GM19372 (cell line): ENCODE measurements at regions not wholly inside any gene's neighbourhood (a gene's known extent, or its start where the extent isn't known, plus 50 kb on each side); places are given as distances from the start of the nearest gene placed in this dataset.

Experiments
- ATAC-seq: cut with Tn5 transposase; IDR thresholded peaks from one replicate; pipeline ENCODE4 v1.9.1; 2021; ENCODE audit warnings: mild to moderate bottlenecking, low read depth, moderate library complexity; ENCODE audit not compliant: unreplicated experiment

DNA sequence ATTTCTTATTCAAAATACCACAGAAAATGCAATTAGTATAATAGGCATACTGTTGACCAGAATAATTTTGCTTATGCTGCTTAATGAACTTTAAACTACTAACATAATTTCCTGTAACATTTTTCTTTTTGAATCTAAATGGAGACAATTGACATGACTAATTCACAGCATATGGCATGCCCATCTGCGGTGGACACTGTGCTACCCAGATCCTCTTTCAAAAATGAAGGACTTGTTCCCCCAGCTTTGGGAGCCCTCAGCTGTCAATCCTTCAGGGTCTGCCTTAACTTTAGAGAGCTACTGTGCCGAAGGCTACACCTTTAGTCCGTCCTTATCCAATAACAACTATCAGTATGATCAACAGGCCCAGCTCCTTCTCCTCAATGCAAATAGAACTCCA is 789.0 kb downstream of the PLA2G4A start:
- no peak for ATAC-seq

DNA sequence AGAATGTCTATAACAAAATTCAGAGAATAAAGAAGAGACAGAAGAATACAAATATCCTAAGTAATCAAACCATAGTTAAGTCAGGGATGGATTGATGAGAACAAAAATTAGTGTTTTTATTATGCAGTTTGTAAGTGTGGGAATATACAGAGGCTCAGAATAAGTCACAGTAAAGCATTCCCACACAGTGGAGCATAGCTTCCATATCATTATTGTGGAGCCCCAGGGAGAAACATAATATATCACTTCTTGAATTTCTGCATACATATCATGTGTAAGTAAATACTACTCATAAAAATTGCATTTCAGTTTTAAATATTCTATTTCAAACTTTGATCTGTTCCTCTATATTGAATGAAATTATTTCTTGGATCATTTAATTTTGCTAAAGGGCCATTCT is 790.4 kb downstream of the PLA2G4A start:
- no peak for ATAC-seq

DNA sequence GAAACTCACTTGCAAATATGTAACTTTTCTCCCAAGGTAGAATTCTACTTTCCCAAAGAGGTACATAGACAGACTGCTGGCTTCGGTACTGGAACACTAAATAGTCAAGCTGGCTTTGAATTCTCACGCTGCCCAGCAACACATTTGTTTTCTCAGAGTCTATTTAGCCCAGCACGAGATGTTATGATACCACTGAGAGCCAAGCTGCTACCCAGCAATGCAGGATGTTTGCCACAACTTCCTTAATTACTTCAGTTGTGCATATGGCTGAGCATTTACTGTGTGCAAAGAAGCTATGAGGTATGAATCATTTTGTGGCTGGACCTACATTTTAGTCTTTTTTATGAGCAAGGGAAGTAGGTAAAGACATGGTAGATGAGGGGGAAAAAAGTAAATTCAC is 793.2 kb downstream of the PLA2G4A start:
- ATAC-seq = no peak

DNA sequence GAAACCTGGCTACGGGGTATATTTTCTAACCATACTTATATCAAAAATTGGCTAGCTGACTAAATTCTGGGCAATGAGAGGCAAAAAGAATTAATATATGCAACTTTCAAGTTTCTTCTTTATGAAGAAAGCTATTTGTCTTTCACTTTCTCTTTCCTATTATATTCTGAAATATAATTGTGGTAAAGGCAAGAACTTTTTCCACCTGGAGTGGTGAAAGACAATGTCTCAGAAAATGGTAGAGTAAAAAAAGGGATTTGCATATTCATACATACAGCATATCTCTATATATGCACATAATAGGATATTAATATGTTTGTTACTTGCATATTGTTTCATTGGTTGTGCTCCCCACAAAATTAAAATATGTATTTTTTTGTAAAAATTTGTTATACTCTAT is 793.8 kb downstream of the PLA2G4A start:
- no peak for ATAC-seq

DNA sequence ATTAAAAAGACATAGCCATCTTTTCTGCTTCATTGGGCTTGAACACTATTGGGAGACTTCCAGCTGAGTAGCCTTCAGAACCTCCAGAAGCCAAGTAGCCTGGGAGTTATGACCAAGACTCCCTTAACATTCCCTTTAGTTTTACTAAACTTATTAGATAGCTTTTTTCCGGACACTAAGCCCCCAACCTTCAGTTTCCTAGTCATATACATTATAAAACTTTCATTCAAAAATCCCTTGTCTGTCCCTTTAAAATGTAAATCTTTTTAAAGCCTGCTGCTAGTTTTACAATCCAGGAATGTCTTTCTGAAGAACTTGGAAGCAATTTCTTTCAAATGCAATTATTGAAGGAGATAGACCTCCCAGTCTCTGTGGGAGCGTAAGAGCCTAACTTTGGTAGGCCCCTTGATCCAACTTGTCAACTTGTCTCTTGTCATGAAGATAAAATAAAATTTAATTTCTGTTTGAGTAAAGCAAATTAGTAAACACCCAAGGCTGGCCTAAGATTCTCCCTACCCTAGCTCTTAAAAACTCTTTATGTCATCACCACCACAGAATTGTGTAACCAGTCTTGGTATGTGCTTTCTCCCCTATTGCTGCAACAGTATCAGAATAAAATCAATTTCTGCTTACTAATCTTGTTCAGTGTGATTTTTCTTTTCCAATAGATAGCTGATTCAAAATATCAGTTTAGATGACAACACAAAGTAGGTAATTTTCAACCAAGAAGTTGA is 796.2 kb downstream of the PLA2G4A start:
- no peak for ATAC-seq

DNA sequence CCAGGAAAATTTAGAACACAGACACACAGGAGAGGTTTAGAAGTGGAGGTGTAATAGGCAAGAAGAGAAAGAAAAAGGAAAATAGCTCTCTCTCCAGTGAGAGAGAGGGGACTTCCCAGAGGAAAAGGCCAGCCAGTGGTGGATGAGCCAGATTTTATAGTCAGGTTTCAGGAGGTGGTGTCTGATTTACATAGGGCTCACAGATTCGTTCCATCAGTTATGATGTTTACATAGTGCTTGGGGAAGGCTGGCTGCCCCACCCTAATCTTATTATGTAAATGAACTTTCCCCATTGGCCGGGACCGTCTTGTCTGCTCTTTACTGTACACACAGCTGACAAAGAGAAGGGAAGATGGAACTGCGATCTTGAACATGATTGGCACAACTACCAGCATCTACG is 797.3 kb downstream of the PLA2G4A start:
- no peak for ATAC-seq

DNA sequence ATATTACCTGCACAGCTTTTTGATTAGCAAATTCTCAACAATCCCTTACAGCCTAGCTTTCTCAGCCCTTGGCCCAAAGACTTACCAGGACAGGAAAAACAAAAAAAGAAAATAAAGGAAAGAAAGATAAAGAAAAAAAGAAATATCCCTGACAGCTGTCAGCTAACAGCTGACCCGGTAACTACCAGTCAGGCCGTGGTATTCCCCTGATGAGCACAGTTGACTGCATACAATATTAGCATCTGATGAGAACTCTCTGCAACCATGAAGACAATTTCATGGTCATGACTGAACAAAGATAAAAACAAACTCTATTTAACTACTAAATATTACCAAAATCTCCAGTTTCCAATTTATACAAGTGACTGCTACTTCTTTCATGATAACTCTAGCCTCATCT is 798.8 kb downstream of the PLA2G4A start:
- ATAC-seq = no peak

DNA sequence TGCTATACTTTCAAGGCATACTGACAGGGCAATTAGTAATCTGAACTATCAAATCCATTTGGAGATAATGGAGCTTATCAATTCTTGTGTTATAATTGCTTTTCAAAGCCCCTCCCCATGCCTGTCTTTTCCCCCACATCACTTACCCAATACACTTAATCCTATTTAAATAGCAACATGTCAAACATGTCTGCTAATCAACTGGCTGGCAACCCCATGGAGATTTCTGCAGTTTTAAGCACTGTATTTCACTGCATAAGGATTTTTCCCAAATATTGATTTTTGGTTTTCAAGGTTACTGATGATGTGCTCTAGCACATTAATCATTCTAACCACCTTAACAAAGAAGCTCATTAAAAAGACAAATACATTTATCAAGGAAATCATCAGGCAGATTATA is 800.3 kb downstream of the PLA2G4A start:
- ATAC-seq = no peak

DNA sequence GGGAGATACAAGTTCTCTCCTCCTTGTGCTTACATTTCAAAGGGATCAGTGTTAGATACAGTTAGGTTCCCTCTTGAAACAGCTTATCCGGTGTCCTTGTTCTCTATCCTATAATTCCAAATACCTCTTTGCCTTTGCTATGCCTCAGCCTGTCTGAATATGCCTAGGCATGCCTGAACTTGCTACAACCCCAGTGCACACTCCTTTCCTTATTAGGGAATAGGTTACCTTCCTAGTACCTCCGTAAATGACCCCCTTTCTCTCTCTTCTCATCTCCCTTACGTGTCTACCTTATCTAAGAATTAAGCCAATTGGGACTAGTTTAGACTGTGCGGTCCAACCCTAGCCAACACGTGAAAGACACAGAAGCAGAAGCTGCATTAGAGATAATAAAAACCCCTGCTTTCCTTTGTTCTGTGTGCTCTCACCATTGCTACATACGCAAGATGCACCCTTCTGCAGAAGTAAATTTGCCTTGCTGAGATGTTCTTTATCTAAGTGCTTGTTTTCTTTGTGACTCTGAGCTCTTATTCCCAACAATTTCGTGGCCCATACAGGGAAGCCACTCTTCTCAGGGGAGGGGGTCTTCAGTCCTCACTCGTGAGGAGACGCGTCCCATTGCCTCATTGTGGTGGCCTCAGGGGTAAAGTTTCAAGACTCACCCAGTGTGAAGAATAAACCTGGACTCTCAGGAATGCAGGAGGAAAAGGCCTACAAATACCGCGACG is 802.1 kb downstream of the PLA2G4A start:
- no peak for ATAC-seq

DNA sequence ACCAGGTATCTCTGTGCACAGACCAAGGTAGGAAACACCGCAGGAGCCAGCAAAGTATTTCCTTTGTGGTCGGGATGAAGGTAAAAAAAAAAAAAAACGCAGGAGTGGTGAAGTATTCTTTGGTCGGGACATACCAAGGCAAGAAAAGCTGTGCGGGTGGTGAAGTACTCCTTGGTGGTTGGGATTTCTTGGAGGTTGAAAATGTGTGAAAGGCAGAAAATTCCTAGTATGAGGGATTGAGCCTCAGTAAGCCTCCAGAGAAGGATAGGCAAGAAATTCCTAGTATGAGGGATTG is 802.6 kb downstream of the PLA2G4A start:
- ATAC-seq = no peak

DNA sequence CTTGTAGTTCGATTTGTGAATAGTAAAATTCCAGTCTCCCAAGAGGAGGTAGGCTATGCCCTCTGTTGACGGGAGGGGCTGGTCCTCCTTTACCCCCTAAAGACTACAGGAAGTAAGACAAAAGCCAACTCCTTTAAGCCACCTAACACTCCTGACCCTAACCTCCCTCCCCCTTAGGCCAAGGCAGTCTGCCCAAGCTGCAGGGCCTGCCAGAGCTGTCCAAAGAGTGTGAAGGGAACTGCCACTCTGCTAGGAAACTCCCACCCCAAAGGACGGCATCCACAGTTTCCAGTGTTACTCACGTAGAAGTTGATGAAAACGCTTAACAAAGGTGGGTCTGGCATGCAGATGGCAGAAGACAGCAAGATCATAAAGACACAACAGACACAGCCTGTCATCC is 803.2 kb downstream of the PLA2G4A start:
- no peak for ATAC-seq

DNA sequence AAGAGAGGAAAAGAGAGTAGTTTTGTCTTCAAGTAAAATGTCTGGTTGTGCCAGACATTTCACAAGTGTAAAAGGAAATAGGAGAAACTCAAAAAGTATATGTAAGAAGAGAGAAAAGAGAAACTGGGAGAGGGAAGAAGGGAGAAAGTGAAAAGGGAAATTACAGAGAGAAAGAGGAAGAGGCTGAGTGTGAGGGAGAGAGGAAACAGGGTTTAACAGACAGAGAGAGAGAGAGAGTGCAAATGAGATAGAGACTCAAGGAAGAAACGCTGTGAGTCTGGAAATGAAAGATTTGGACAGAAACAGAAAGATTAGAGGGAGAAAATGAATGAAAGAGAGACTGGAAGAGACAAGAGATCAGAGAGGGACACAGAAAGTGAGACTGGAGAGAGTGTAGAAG is 806.2 kb downstream of the PLA2G4A start:
- ATAC-seq = no peak

DNA sequence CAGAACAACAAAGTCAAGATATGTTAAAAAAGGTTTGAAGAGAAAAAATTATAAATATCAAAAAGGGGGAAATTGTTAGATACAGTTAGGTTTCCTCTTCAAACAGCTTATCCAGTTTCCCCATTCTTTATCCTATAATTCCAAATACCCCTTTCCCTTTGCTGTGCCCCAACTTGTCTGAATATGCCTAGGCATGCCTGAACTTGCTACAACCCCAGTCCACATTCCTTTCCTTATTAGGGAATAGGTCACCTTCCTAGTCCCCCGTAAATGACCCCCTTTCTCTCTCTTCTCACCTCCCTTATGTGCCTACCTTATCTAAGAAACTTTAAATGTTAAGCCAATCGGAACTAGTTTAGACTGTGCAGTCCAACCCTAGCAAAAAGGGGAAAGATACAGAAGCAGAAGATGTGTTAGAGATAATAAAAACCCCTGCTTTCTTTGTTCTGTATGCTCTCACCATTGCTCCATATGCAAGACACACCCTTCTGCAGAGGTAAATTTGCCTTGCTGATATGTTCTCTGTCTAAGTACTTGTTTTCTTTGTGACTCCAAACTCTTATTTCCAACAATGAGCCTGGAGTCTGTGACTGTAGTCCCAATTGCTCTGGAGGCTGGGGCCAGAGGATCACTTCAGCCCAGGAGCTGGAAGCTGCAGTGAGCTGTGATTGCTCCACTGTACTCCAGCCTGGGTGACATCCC is 810.1 kb downstream of the PLA2G4A start:
- ATAC-seq = no peak

DNA sequence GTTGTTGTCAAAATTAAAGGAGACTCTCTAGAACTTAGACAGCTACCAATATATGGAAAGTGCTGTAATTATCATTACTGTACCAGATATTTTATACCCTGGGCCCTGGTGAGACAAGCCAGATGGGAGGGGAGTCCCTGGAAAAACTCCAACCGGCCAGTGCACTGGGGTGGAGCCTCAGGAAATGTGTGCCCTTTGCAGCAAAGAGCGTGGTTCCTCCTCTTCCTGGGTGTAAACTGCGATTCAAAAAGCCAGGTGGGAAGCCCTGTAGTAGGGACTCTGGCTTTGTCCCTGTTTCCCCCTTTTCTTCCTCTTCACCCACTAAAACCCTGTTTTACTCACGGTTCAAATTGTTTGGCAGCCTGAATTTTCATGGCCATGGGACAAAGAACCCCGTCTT is 812.3 kb downstream of the PLA2G4A start:
- ATAC-seq = no peak

DNA sequence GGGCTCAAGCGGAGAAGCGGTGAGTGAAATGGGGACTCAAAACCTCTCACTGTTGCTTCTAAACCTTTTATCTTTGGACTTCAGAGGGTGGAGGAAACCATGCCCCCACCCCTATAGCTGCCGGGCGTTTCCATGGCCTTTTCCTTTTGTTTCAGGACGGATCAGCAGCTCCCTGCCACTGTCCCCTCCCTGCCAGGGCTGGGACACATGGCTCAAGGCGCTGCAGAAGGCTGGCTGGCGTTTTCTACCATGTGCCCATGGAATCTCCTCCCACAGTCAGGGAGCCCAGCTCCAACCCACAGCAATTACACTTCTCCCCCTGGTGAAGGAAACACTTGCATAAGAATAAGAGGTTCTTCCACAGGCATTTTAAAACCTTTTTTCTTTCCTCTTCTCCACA is 812.7 kb downstream of the PLA2G4A start:
- ATAC-seq = no peak

DNA sequence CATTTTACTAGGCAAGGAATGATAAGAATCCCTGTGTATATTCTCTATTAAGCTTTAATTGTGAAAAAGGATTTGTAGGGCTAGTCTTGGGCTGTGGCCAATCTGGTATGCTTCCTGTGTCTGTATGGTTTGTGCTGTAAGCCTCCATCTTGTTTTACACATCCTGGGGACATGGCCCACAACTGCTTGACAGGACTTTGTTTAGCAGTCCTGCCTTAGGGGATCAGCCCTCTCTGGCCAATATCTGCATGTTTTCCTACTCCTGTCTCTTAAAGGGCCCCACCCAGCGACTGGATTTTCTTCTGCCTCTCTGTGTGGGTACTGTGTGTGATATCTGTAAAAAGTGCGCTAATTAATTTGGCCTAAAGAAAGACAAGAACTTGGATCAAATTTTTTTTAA is 813.2 kb downstream of the PLA2G4A start:
- no peak for ATAC-seq

DNA sequence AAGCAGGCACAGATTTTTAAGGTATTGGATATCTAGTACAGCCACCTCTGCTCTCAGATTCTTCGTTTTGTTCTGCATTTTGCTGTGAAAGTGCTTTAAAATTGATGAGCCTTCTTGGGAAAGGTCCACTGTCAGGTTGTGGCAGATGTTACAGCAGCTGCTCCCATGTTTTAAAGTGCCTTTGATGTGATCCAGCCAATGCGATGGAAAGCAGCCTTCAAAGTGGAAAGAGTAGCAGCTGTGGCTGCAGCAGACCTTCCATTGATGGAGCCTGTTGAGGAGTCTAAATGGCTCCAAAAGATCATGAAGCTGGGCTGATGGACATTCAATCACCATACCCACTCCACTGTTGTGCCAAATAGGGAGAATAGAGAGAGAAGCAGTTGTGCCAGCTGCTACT is 816.9 kb downstream of the PLA2G4A start:
- no peak for ATAC-seq

DNA sequence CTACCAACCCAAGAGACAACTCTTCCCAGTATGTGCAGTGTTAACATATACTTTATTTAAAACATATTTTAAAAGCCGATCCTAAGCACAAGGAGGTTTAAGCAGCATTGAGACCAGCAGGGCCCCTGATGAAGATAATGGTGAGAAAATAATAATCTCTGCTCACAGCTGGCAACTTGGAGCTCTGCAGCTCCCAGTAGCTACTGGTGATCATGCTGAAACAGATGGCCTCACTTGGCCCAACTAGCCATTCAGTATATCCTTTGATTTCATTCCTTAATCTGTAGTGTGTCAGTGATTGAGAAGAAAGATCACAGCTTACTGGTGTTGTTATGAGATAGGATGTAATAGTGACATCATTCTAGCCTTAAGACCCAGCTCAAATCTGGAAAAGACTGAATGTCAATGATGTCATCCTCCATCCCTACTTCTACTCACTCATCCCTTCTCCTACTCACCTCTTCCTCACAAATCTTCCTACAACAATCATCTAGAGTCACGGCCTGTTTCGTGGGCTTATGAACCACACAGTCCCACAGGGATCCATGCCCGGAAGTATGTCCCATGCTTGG is 817.9 kb downstream of the PLA2G4A start:
- no peak for ATAC-seq

DNA sequence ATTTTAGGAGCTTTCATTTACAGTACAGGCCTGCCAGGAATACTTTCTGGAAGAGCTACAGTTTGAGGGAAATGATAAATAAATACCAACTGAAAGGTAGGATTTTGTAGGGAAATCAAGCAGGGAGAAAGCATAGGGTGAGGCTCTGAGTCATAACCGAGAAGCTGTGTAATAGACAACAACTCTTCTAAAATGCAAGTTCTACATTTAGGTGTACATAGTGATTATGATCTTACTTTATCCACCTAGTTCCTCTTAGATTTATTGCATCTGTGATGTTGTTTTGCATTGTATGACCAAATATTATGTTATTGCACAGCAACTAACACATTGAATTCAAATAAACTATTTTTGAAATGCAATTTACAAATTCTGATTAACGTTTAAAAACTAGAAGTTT is 819.3 kb downstream of the PLA2G4A start:
- ATAC-seq = no peak

DNA sequence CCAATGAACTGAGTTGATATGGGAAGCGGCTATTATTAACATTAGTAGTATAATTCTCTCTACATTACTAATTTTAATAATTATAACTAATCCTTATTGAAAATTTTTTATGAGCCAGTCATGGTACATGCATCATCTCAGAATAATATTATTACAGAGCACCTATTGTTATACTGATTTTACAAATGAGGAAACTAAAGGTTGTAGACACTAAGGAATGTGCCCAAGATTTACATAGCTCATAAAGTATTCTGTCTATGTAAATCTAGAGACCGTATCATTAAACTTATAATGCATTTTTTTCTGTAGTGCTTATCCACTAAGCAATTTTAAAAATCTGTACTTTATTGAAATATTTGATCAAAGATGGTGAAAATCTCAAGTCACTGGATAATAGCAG is 825.9 kb downstream of the PLA2G4A start:
- ATAC-seq = no peak

DNA sequence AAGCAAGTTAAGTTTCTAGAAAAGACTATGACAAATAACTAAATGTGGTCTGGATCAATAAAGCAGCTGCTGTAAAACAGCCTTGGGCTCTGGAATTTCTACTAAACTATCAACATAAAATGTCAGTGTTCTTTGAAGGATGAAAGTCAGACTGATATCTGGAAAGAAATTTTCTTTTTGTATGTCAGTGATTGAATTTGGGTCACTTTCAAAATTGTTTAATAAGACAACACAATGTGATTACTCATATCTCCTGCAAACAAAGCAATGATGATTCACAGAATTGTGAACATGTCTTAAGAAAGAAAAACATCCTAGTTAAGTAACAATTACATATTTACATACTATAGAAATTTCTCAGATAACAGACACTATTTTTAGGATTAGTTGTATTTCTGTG is 826.4 kb downstream of the PLA2G4A start:
- no peak for ATAC-seq

DNA sequence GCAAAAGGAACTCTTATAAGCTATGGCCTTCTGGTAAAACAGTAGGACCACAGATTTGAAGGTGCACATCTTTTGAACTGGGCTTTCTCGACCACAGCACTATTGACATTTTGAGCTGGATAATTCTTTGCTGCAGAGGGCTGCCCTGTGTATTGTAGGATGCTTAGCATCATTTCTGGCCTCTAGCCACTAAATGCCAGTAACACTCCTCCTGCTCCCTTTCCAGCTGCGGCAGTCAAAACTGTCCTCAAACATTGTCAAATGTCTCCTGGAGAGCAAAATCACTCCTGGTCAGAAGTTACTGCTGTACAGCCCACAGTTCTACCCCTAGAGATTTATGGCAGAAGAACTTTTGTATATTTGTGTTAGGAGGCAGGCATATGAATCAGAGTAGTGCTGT is 836.7 kb downstream of the PLA2G4A start:
- ATAC-seq = no peak
